HG02642 (cell line): ENCODE measurements at regions not wholly inside any gene's neighbourhood (a gene's known extent, or its start where the extent isn't known, plus 50 kb on each side); places are given as distances from the start of the nearest gene placed in this dataset.
"Not testable (repeated sequence)": the region's sequence is repeated elsewhere in the genome, so short reads cannot be mapped to it uniquely, and the experiment has no call there.

Source experiments
- ATAC-seq: cut with Tn5 transposase; IDR thresholded peaks from one replicate; pipeline ENCODE4 v1.9.1; 2021; ENCODE audit warnings: mild to moderate bottlenecking; ENCODE audit not compliant: unreplicated experiment, poor library complexity

DNA sequence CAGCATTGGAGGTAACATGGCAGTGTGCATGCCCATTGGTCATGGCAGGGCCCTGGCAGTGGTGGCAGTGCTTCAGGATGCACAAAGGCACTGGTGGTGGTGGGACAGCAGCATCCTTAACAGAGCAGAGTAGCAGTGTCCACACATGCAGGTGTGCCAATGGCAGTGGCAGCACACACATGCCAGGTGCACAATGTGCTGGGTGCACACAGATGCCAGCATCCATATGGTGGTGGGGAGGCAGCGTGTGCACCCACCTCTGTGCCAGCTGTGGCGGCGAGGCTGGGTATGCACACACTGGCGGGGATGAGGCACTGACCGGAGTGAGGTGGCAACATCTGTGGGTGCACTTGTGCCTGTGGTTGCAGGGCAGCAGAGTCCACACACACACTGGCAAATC lies 150.6 kb downstream of the SI start:
- no peak for ATAC-seq

GRCh38 chr3:164918905-164919304 lies 159.4 kb downstream of the SI start:
- no peak for ATAC-seq

DNA sequence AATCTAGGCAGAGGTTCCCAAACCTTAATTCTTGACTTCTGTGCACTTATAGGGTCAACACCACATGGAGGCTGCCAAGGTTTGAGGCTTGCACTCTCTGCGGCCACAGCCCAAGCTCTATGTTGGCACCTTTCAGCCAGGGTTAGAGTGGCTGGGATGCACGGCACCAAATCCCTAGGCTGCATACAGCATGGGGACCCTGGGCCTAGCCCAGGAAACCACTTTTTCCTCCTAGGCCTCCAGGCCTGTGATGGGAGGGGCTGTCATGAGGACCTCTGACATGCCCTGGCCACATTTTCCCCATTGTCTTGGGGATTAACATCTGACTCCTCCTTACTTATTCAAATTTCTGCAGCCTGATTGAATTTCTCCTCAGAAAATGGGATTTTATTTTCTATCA lies 165.4 kb downstream of the SI start:
- no peak for ATAC-seq

DNA sequence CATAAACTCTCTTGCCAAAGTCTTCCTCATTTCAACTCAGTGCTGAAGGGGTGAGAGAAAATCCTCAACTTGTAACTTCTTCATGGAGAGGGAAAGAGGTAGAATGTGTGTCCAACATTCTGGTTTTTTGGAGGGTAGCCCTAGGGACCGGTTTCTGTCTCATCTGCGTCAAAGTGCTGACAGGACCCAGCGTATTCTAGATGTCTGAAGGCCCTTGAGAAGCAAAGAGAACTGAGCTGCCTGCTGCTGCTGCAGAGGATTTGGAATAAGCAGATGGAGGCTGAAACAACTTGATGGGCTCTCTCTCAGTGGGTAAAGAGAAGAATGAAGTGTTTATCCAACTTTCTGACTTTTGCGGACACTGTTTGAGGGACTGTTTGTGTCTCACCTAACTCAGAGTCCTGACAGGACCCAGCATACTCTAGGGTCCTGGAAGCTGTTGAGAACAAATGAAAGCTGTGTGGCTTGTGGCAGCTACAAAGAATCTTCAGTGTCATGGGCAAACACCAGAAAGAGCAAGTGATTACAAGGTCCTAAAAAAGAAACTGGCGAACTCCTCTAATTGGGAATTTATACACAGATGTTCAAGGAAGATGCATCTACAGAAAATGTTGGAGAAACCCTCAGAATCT lies 174.4 kb downstream of the SI start:
- ATAC-seq = no peak

GRCh38 chr3:164897342-164897741 lies 181.0 kb downstream of the SI start:
- no peak for ATAC-seq

DNA sequence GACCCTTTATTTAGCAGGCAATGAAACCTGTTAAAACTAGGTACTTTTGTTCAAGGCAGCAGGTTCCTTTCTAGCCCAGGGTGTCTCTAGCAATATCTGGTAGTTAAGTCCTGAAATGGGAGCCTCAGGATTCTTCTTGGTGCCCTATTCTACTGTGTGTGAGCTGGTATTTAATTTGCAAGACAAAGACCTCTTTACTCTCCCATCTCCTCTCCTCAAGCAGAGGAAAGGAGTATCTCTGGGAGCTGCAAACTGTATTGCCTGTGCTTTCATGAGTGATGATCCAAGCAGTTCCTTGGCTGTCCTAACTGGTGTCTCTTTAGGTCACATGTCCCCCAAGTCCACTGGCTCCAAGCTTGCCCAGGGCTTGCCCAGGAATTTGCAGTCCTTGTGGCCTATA lies 188.2 kb downstream of the SI start:
- no peak for ATAC-seq

- no peak for ATAC-seq
These were observed 195.1 kb downstream of the SI start for GRCh38 chr3:164883171-164883570.

DNA sequence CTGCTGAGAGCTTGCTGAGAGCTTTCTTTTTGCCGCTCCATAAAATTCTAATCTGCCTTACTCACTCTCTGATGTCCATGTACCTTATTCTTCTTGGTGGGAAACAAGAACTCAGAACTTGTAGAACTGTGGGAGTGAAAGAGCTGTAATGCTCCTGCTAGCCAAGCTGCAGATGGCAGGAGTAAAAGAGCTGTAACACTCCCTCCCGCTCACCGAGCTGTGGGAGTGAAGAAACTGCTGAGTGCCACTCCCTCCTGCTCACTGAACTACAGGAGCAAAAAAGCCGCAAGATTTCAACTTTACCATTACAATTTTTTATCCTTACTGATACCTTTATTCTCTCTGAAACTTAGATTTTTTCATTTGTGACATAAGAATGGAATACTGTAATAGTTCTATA lies 199.1 kb downstream of the SI start:
- ATAC-seq = no peak

DNA sequence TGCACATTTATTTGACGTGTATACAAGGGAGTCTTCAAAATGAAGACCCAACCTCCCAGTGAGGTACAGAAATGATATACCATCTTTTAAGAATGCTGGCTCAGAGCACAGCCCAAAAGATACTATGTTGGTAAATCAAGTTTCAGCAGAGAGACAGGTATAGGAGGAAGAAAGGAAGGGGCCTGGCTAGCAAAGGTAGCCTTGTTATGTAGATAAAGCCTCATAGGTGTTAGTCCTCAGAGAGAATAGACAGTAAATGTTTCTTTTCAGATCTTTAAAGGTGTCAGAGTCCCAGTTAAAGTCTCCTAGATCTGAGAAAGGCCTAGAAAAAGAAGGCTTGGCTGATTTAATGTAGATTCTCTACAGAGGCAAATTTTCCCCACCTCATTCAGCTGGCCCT lies 213.8 kb downstream of the SI start:
- no peak for ATAC-seq

DNA sequence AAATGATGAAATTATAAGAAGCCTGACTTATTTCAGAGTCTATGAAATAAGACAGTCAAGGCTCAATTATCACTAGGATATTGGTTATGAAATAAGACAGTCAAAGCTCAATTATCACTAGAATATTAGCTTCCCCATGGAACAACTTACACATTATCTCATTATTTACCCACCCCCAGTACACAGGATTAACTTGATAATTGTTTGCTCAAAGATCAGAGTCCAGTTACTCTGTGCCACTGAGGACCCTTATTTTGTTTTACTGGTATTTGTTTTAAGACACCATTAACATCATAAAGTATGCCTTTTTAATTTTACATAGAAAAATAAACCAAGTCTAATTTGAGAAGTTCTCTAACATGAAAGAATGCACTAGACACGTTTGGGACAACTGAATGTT lies 225.4 kb downstream of the SI start:
- no peak for ATAC-seq

- no peak for ATAC-seq
These were observed 226.4 kb downstream of the SI start for GRCh38 chr3:164851905-164852304.

DNA sequence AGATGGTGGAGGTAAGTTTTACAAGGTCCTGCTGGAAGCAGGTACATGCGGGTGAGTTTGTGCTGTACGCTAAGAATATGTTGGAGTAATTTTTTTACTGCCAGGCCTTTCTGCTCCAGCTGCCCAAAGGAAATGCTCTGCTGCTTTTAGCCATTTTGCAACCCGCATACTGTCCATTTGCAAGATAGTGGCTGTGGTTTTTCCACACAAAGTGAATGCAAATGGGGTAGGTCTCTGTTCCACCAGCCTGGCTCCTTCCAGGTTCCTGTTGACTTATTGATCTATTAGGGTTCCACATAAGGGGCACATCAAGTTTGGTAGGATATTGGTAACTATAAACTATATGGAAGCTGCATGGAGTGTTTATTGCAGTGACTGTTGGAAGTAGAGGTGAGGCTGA lies 227.1 kb downstream of the SI start:
- no peak for ATAC-seq

- no peak for ATAC-seq
These were observed 229.4 kb downstream of the SI start for GRCh38 chr3:164848923-164849322.

- ATAC-seq = no peak
These were observed 232.6 kb downstream of the SI start for GRCh38 chr3:164845739-164846138.

GRCh38 chr3:164832216-164832615 lies 246.1 kb downstream of the SI start:
- no peak for ATAC-seq

DNA sequence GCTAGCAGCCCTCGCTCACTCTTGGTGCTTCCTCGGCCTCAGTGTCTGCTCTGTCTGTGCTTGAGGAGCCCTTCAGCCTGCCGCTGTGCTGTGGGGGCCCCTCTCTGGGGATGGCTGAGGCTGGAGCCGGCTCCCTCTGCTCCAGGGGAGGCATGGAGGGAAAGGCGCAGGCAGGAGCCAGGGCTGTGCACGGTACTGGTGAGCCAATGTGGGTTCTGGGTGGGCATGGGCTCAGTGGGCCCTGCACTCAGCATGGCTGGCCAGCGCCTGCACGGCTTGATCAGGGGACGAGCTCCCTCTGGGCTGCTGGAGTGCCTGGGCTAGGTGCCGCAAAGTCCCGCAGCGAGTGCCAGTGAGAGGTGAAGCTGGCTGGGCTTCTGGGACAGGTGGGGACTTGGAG lies 260.0 kb downstream of the SI start:
- ATAC-seq = no peak

GRCh38 chr3:164814106-164814505 lies 264.2 kb downstream of the SI start:
- ATAC-seq = no peak

DNA sequence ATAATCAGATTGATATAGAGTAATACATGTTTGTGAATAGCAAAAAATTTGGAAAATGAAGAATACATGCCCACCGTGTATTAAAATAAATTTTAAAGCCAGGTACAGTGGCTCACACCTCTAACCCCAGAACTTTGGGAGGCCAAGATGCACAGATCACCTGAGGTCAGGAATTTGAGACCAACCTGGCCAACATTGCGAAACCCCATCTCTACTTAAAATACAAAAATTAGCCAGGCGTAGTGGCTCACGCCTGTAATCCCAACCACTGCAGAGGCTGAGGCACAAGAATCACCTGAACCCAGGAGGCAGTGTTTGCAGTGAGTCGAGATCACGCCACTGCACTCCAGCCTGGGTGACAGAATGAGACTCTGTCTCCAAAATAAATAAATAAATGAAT lies 266.3 kb downstream of the SI start:
- ATAC-seq = no peak

DNA sequence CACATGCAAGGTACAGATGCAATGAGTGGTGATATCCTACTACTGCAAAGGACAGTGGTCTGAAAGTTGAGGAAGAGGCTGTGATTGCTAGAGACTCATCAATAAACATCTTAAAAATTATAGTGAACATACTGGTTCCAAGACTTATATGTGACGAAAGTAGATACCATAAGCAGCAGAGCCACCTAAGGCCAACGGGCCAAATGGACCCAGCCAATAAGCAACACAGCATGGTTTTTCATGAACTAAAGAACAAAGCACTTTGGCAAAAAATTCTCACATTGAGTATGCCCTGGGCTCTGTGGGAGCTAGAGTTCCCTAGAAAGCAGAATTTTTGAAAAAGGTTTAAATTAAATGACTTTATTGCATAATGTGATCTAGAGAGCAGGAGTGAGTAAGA lies 272.1 kb downstream of the SI start:
- ATAC-seq = no peak

- no peak for ATAC-seq
These were observed 284.2 kb downstream of the SI start for GRCh38 chr3:164794099-164794498.

- no peak for ATAC-seq
These were observed 287.0 kb downstream of the SI start for GRCh38 chr3:164791263-164791662.

DNA sequence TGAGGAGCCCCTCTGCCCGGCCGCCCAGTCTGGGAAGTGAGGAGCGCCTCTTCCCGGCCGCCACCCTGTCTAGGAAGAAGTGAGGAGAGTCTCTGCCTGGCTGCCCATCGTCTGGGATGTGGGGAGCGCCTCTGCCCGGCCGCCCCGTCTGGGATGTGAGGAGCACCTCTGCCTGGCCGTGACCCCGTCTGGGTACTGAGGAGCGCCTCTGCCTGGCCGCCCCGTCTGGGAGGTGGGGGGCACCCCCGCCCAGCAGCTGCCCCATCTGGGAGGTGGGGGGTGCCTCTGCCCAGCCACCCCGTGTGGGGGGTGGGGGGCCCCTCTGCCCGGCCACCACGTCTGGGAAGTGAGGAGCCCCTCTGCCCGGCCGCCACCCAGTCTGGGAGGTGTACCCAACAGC lies 293.9 kb downstream of the SI start:
- not testable (repeated sequence) for ATAC-seq

DNA sequence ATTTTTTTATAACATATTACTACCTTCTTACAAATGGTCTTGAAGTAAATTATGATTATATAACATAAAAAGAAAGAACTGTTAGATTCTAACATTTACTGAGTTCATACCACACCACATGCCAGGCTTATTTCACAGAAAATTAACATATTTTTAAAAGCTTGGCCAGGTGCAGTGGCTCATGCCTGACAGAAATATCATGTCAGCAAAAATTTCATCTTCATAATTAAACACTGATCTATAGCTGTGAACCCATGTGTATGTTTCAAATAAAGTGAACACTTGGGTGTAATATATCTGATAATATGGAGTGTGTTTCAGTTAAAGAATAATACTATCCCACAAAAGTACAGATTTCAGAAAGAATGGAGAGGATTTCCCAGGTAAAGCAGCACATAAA lies 296.5 kb downstream of the SI start:
- ATAC-seq = no peak
